ENCODE measurements at regions not wholly inside any gene's neighbourhood (a gene's known extent, or its start where the extent isn't known, plus 50 kb on each side); places are given as distances from the start of the nearest gene placed in this dataset.
"Not testable (repeated sequence)": the region's sequence is repeated elsewhere in the genome, so short reads cannot be mapped to it uniquely, and the experiment has no call there.

DNA sequence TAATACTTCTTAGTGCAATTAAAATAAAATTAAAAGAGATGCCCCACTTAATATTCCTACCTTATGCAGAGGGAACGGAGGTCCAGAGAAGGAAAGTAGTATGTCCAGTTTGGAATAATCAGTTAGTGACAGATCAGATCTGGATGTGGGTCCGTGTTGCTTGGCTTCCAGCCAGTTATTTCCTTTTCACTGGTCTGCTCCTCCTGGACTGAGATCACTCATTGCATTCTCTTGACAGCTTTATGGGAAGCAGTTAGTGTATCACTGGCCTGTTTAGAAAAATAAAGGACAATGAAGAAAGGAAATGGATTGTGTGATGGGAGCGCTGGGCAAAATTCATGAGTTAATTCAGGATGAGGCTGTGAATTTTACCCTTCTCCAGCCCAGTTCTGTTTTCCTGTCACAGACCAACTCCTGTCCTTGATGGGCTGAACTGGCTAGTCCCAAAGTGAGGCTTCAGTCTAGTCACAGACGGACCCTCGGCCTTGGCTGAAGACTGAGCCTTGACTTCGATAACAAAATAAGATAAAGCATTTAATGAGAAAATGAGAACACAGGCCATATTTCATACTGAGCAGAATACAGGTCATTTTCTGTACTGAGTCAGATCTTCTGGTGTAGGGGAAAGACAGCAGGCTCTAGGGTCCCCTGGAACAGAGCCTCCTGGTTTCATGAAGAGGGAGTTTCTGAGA is 85.2 kb upstream of the TRABD2B start:
- no peak for DNase-seq

DNA sequence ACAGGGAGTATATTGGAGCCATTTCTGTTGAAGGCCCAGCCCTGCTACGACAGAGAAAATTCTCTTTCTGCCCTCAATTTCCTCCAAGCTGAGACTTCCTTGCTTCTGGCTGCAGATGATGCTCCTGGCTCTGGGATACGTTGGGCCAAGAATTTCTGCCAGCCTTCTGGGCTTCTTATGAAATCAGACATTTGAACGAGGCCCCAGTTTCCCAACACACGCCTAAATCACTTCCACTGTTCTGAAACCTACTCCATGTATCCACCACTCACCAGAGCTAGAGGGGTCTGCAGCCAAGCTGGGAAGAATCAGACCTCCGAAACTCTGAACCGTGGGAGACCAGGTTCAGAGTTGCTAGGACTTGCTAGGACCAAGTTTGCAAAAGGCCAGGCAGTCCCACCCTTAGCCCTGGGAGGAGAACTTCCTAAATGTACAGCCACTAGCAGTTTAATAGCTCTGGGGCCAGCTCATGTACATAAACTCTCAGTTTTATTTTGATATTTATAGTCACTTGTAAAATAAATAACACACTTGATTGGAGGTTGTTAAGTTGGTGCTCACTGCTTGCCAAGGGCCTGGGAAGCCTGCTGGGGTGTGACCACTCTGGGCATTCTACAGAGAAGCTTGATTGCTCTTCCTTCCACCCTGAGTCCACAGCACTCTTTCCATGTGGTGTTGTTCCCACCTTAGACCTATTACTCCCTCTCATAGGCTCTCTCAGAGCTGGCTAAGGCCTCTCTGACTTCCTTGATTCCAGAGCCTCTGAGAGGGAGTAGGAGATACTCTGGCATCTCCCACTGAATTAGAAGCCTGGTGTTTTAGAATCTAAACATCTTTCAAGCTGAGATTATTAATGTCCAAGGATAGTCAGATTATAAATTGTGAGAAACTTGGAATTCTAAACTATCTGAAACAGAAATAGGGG is 83.4 kb upstream of the TRABD2B start:
- DNase-seq = no peak

DNA sequence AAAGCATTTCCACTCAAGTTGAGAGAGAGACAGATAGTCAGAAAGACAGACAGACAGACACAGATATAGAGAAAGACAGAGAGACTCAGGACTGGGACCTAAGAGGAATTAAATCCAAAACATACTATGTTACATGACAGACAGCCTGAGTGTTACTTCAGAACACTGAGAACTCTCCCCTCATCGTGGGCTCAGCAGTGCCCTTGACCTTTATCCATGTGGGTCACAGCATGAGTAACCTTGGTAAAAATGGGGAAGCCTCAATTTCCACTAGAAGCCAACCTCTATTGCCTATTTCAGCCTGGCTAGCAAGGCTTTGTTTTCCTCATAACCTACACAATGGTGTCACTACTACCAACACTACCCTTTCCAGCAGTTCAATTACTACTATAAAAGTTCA is 81.9 kb upstream of the TRABD2B start:
- DNase-seq = no peak

DNA sequence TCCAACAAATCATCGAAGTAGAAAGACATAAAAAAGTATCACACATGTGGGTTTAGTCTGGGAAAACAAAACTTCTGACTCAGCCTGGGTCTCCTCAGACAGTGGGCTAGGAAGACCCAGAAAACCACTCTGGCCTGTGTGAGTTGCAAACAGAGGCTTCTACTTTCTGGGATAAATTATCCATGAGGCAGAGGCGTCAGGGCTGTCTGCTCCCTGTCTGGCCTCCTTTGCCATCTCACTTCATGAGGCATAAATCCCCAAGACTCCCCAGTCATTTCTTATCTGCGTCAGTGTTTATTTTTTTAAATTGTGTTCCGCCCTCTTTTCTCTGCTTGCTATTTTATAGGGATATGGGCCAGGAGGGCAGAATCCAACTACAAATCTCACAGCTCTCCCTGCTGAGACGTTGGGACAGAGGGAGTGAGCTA is 80.6 kb upstream of the TRABD2B start:
- DNase-seq = no peak

DNA sequence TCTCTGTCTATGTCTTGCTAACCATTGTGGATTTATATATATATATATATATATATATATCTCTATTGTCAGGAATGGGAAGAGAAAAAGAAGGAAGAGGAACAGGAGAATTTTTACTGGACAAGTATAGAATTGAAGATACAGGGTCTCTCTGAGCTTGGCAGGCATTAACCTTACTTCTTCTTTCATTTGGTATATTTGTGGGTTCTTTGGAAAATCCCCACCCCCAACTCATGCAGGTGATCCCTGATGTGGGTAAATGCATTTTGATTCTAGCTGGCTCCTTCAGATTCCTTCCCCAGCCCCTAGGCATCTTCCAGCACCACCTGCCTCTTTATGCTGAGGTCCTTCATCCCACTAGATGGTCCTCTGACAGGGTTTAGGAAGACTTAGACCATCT is 78.8 kb upstream of the TRABD2B start:
- no peak for DNase-seq

DNA sequence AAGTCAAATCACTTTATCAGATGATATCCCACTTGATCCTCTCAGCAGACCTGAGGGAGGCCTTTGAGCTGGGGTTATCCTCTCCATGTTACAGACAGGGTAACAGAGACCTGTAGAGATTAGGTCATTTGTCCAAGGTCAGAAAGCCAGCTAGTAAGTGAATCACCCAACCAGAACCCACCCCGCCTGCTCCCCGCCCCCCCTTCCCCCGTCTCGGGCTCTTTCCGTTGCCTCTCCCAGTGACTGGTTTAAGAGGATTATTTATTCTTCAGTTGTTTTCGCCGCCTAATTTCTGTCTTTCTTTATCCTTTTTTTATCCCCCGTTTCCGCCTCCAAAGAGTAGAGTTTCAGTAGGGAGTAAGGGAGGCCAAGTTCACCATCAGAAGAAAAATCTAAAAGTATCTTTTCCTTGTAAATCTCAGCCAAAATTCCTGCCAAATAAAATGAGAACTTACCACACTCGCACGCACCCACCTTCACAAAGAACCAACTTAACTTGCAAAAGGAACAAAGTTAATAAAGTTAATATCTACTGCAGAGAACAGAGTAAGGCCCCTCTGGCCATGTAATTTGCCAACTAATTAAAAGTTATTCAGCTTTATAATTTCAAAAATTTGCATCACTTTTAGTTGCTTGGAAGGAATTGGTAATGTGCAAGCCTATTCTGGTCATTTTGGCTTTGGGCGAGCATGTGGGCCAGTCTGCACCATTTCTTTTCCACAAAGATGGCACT is 76.8 kb upstream of the TRABD2B start:
- no peak for DNase-seq

DNA sequence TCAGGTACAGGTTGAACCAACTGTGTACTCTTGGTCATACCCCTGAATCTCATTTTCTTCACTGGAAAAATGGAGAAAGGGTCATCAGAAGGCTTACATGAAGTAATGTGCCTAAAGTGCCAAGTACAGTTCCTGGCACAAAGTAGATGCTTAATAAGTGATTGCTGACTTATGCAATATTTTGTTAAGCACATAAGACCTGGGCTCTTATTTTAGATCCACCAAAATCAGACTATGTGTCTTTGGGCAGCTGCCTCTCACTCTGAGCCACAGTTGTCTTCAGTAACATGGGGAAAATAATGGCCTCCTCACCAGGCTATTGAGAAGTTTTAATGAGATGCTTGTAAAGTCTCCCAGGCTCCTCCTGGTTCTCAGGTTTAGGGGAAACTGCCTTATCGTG is 74.3 kb upstream of the TRABD2B start:
- no peak for DNase-seq

DNA sequence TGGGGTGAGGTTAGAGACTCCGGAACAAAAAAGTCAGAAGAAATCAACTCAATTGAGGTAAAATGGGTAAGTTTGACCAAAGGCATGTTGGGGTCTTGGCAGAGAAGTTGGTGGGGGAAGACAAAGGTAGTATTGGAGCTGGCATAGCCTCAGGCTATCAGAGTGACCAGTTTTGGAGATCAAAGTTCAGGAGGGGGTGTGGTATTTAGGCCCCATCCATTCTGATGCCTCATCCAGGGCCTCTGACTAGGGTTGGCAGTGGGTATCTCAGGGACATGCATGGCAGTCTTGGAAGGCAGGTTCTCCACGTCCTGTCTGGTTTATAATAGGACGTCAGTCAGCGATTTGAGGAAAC is 73.2 kb upstream of the TRABD2B start:
- no peak for DNase-seq

DNA sequence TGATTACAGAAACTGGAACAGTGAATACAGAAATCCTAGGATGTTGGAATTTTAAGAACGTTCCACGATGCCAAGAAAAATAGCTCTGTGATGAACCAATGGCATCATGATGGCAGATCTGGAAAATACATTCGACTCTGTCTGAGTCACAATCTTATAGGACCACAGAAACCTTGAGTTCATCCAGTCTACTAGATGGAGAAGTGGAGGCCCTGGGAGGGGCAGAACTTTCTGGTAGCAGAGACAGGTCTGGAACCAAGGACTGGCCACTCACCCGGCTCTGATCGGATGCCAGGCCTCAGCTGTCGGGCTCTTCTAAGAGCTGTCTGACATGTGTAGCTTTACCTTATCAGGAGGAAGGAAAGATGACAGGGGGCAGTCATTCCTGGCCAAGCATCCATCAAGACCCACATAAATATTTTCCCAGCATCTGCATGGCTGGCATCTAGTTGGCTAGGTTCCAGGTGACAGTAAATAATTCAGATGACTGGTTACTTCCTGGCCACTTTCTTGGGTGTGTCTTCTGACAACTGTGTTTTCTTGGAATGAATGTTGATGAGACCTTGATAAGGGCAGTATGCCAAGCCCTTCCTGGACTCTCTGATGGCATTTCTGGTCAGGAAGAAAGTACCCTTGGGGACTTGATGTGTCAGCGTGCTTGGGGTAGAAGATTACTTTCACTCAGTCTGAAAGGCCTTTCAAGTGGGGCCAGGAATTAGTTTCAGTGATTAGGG is 72.6 kb upstream of the TRABD2B start:
- DNase-seq = no peak

DNA sequence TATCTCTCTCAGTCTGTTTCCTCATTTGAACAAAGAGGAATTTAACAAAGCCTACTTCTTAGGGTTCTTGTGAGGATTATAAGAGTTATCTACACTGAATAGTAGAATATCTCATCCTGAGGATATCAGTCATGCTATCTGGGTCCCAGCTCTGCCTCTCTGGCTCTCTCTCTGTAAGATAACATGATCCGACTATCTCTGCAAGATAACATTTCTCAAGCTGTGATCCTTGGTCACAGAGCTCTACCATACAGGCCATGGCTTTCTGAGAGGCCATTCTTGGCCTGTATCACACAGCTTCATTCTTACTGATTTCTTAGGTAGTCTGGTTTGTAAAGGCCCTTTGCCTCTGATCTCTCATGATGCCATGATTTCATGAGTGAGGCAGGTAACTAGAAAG is 71.0 kb upstream of the TRABD2B start:
- no peak for DNase-seq

DNA sequence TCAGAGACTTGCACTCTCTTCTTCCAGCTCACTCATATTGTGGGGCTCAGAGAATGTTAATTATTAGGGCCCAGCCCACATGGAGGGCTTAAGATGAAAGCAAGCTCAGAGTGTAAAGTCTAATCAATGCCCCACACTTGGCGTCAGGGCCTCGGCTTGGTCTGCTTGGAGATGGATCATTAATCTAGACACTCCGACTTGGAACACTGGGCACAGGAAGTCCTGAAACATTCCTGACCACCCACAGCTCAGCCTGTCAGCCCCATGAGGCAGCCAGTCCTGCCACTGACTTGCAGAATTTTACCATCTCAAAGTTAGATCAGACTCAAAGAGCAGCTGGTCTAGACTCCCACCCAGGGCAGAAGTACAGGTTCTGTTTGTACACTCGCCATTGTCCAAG is 69.8 kb upstream of the TRABD2B start:
- no peak for DNase-seq

DNA sequence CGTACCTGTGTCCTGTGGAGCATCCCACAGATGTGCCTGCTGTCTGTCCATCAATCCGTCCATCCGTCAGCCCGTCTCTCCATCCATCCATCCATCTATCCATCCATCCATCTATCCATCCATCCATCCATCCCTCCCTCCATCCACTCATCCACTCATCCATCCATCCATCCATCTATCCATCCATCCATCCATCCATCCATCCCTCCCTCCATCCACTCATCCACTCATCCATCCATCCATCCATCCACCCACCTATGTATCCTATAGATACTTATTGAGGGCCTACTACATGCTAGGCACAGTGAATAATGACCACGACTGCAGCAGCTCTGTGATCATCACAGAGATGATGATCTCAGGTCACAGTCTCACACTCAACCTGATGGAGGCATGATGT is 67.5 kb upstream of the TRABD2B start:
- not testable (repeated sequence) for DNase-seq

DNA sequence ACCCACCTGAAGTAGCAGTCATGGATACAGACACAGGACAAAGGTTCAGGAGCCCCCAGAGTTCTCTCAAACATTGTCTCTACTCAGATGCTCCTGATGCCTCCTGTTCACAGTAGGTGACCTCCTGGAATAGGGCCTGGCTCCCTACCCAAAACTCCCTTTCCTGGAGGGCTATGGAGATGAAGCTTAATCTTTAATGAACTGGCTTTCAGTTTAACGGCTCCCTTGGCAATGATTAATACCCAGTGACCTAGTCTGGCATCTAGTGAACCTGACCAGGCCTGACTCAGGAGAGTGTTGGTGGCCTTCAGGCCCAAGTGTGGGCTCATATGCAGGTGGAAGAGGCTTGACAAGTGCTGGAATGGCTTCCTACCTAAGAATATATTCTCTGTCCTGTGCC is 65.2 kb upstream of the TRABD2B start:
- DNase-seq = no peak

DNA sequence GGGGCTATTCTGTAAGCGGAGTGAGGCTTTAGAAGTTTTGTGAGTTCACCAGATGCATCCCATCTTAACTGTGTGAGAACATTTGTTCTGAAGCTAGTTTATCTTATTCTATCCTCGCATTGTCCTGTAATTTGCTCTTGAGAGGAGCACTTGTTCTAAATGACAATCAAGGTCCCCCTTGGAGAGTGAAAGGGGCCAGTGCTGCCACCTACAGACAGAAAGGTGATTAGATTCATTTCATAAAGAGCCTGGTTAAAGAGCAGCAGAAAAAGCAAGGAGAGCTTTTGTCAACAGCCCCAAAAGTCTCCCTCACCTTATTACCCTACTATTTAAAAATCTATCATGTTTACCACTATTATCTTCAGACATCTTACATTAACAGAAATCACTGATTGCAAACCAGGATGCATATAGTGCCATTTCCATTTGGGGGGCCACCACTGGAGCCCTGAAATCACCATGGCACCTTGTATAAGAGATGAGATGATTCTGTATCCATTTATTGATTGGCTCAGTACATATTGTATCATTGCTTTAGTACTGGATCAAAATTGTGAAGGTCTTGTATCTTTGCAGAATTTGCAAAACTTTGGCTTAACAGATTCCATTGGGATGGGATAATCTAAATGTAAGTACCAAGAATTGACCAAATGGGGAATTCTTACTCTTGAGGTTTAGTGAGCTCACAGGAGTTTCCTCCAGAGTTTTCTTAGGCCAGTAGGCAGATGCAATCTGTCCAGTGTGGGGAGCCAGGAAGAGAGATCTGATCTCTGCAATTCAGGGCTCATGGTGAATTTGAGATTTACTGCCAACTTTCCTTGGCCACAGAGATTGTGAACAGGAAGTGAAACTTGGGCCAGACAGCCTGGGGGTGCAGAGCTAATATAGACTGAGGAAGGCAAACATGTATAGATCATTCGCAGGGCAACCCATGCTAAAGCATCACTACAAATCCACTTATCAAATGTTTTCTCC is 64.3 kb upstream of the TRABD2B start:
- DNase-seq = no peak

DNA sequence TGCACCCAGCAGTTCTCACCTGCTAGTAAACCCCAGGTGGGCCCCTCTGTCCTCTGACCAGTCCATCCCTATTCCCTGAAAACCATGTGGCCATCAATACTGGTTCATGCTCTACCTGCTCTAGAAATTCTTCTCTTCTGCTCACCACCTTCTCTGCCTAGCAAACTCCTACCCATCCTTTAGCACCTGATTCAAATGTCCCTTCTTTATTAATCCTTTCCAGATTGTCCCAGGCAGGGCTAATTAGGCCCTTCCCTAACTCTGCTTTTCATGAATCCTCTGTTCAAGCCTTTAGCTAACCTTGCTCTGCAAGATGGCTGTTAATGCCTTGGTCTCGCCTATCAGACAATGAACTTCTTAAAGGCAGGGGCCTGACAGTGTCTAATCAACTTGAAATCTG is 62.1 kb upstream of the TRABD2B start:
- no peak for DNase-seq

DNA sequence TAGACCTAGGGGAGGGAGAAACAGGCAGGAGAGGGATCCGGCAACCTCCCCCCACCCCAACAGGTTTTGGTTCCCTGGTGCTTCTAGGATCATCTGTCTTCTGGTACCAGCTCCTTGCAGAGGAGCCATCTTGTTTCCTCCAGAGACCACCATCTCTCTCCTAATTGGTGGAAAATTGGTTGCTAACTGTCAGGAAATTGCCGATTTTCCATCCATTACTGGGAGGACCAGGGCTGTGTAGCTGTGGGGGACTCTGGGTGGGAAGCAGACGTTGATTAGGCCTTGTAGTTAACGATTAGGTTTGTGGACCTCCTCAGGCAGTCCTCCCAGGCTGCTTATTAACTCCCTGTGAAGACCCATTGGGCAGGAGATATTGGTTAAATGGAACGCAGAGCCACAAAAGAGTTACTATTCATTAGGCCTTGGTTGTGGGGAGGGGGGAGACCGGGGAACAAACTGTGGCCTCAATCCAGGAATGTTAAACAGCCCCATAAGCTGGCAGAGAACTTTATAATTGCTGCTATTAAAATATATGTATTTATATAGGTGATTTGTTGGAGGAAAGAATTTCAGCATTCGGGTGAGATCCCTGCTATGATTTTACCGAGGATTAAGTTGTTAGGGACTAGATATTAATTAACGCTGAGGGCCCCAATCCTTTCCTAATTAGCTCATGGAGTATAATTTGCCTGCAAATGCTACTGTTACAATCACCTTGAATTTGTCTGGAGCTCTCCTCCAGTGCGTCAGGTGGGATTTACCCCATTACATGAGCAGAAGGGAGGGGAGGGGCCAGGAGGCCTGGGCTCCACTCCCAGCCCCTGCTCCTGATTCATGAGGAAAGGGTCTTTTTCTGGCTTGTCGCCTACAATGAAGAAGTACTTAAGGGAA is 61.2 kb upstream of the TRABD2B start:
- no peak for DNase-seq

DNA sequence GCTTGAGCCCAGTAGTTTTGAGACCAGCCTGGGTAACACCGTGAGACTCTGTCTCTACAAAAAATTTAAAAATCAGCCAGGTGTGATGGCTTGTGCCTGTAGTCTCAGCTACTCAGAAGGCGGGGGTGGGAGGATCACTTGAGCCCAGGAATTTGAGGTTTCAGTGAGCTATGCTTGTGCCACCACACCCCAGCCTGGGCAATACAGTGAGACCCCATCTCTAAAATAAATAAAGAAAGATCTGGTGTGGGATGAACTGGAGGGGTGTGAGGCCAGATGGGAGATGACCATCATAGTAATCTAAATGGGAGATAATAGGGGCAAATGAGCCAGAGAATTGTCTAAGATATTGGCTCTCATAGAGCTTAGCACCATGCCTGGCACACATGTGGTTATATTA is 60.1 kb upstream of the TRABD2B start:
- no peak for DNase-seq

DNA sequence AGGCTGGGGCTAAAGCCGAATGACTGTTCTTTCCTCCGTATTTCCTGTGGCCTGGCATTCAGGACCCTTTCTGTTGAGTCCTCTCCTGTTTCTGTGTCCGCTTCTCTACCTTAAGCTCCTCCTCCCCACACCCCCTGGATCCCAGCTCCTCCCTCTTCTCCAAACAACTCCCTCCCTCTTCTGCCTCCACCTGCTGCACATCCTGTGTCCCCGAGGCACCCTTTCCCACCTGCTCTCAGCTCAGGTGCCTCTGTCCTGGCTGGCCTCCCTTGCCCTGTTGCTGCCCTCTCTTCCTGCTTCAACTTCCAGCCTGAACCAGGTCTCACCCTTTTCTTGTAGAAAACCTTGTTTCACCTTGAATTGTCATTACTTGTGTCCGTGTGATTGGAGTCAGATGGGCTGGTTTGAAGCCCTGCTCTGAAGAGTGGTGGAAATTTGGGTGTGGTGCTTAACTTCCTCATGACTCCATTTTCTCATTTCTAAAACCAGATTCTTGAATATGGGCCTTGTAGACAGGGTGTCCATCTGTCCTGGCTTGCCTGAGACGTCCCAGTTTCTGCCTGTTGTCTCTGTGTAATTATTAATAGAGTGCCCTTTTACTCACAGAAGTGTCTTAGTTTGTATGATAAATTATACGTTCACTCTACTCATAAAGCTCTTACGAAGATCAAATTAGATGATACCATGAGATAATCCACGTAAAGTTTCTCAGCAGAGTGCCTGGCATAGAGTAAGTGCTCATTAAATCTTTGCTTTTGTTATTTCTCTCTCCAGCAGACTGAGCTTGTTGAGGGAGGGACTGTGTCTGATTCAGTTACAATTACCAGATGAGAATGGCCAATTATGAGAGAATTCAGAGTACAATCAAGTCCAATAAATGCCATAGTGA is 58.9 kb upstream of the TRABD2B start:
- no peak for DNase-seq

DNA sequence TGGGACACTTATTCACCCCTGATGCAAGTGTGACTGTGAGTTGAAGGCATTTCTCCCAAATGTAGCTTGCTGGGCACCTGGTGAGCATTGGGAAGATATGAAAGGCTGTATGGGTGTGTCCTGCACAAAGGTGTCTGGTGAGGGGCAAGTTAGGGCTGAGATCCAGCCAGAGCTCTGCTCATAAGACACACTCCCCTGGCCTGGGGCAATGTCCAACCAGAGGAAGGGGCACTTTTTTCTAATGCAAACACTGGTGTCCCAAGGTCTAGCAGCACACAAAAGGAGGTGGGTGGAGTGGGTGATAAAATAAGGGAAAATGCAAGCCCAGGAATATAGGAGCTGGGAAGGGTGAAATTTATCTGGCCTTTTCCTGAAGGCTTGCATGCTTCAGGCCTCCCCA is 57.0 kb upstream of the TRABD2B start:
- DNase-seq = no peak

DNA sequence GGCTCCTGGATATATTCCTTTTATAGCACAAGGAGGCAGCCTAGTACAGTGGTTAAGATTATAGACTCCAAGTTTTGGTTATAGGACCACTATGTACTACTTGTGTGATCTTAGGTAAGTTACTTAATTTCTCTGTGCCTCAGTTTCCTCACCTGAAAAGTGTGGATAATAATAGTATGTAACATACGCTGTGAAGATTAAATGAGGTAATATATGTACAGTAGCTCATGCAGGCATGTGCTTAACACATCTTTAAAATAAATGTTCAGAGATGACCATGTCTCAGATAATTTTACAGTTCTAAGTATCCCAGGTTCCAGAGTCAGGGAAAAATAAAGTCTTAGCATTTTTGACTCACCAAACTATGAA is 55.7 kb upstream of the TRABD2B start:
- DNase-seq = no peak
